ENCODE measurements at regions not wholly inside any gene's neighbourhood (a gene's known extent, or its start where the extent isn't known, plus 50 kb on each side); places are given as distances from the start of the nearest gene placed in this dataset.

DNA sequence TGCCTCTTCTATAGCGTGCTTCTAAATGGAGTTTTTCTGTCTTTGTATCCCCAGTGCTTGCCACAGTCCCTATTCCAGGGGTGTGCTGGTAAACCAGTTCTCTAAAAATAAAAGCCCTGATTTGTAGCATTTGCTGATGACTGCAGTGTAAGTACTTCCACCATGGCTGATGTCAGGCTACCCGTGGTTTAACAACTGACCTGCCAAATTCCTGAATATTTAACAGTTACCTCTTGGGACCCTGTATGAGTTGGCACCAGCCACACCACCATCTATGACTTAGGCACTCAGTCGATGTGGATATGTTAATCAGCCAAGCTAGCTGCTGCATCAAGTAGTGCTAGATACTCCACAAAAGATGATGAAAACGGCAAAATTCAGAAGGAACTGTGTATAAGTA lies 94.0 kb upstream of the MTNR1B start:
- no peak for DNase-seq
- Mint-ChIP-seq H3K4me1 (no peaks in the 10 kb centered on the region), H3K9me3 (no peaks in the 10 kb centered on the region), H3K27me3 (peaks cover 5% of the 10 kb centered on the region), H3K27ac (no peak overlapping the region), H3K4me3 (no peak overlapping the region)
- ATAC-seq: no peak

DNA sequence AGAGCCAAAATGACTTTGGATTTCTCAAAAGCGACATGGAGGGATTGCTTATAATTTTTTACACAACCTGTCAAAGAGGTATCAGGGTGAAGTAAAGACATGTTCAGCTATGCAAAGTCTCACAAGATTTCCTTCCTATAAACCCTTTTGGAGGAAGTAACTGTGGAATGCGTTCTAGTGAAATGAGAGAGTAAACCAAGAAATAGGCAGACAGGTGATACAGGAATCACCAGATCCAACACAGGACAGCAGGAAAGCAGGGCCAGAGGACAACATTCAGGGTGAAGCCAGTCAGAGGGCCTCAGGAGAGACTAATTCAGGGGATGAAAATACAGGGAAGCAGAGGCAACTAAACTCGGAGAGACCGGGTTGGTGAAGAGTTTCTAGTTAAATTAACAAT lies 90.4 kb upstream of the MTNR1B start:
- H3K4me3 Mint-ChIP-seq: no peak overlapping the region
- H3K27ac Mint-ChIP-seq: no peak overlapping the region
- peaks cover 0 to 6% of the 10 kb centered on the region in 2 donors for H3K9me3 Mint-ChIP-seq
- DNase-seq (no peak), ATAC-seq (no peak)
- H3K27me3 Mint-ChIP-seq: peaks cover 5% of the 10 kb centered on the region
- H3K4me1 Mint-ChIP-seq: no peaks in the 10 kb centered on the region

DNA sequence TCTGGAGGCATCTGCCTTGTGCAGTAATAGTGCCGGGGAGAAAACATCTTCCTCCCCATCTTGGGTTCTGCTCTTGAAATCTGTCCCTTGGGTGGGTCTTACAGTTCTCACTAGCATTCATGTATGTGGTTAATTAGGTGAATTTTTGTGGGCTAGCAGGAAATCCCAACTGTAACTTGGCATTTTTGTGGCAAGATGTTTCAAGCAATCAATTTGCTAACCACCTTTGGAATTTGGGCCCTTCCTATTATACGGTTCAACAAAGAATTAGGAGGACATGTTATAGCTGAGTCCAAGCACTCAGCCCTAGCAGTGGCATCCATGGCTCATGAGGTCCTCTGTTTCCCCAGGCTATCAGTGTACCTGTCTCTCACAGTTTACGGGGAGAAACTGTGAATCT lies 89.1 kb upstream of the MTNR1B start:
- H3K4me3 Mint-ChIP-seq: no peak overlapping the region
- no peak for ATAC-seq
- H3K4me1 Mint-ChIP-seq: no peaks in the 10 kb centered on the region
- no peak for DNase-seq
- peaks cover 5% of the 10 kb centered on the region for H3K27me3 Mint-ChIP-seq
- peaks cover 0 to 6% of the 10 kb centered on the region in 2 donors for H3K9me3 Mint-ChIP-seq
- H3K27ac Mint-ChIP-seq: no peak overlapping the region

DNA sequence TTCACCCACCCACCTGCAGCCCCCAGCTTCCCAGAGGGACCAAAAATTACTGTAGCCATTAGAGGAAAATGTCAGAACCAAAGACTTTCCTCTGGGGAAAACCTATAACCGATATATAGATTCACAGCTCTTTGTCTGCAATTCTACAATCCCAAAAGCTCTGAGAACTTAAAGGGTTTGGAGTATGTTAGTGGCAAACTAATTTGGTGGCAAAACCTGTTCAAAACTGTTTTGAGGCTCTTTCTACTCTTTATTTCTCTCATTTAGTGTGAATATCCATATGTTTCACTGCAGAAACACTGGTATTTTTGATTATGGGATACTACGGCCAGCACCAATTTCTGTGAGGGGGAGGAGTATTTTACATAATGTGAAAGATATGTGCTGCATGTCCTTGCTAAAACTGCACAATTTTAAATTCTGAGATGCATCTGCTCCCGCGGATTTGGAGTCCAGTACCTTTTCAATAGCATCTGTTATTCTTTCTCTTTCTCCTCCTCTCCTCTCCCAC lies 87.5 kb upstream of the MTNR1B start:
- Mint-ChIP-seq H3K9me3 (peaks cover 0 to 6% of the 10 kb centered on the region in 2 donors), H3K4me1 (no peaks in the 10 kb centered on the region), H3K27me3 (peaks cover 5% of the 10 kb centered on the region), H3K4me3 (no peak overlapping the region), H3K27ac (no peak overlapping the region)
- DNase-seq (no peak), ATAC-seq (no peak)

DNA sequence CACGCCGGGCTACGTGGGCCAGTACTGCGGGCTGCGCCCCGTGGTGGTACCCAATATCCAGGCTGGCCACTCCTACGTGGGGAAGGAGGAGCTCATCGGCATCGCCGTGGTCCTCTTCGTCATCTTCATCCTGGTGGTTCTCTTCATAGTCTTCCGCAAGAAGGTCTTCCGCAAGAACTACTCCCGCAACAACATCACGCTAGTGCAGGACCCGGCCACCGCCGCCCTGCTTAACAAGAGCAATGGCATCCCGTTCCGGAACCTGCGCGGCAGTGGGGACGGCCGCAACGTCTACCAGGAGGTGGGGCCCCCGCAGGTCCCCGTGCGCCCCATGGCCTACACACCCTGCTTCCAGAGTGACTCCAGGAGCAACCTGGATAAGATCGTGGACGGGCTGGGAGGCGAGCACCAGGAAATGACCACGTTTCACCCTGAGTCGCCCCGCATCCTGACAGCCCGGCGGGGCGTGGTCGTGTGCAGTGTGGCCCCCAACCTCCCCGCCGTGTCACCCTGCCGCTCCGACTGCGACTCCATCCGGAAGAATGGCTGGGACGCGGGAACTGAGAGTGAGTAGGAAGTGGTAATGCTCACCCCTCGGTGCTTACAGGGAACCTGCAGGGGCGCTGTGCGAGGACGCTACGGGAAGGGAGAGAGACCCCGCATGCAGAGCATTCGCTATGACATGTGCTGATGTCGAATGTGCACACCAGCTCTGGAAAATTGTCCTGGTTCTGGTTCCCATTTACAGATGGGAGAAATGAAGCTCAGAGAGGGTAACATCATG lies 86.4 kb upstream of the MTNR1B start:
- Mint-ChIP-seq H3K4me1 (no peaks in the 10 kb centered on the region), H3K9me3 (peaks cover 0 to 6% of the 10 kb centered on the region in 2 donors), H3K27ac (no peak overlapping the region), H3K4me3 (no peak overlapping the region), H3K27me3 (peaks cover 5% of the 10 kb centered on the region)
- ATAC-seq (peak; percentile 23), DNase-seq (no peak)

DNA sequence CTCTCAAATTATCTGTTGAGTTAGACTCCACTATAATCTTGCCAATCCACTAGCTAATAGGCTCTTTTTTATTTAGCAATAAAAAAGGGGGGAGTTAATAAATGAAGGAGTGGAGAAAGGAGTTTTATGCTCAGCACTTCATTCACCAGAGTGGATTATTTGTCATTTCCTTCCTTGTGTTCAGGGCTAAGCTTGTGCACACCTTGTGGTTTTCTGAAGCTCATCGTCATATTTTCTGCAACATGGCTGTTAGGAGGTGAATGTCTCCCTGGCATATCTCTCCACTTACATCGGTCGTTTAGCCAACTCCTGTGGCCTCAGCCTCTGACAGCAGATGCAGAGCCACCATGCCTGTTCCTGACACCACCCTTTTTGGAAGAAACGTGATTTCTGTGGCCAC lies 83.9 kb upstream of the MTNR1B start:
- Mint-ChIP-seq H3K9me3 (peaks cover 0 to 6% of the 10 kb centered on the region in 2 donors), H3K27me3 (no peaks in the 10 kb centered on the region), H3K4me1 (no peaks in the 10 kb centered on the region), H3K4me3 (no peak overlapping the region), H3K27ac (no peak overlapping the region)
- ATAC-seq (no peak), DNase-seq (no peak)

DNA sequence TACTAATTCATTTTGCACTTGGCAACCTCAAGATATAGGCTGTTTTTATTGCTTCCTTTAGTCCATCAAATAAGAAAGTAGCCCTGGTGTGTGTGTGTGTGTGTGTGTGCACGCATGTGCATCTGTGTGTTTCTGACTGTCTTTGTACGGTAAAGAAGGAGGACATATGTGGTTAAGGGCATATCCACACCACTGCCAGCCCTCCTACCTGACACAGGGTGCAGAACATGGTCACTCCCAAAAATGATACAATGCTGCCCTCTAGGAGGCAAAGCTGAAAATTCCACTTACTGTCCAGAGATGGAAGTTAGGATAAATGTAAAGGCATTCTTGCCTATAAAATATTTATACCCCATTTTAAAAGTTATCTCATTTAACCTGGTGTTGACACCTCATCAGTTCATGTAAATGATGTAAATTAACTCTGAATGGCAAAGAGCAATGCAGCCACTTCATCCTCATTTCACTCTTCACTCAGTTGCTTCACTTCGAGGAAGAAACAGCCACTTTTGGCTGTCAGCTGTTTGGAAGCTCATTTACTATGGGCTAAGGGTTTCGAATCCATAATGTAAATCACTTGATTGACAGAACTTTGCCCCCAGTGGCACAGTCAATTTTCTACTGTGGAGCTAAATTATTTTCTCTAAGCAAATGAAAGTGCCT lies 83.1 kb upstream of the MTNR1B start:
- Mint-ChIP-seq H3K4me3 (no peak overlapping the region), H3K27ac (no peak overlapping the region), H3K4me1 (no peaks in the 10 kb centered on the region), H3K27me3 (no peaks in the 10 kb centered on the region), H3K9me3 (peaks cover 0 to 6% of the 10 kb centered on the region in 2 donors)
- peak; percentile 7 to 20 for DNase-seq
- ATAC-seq: peak; percentile 67

DNA sequence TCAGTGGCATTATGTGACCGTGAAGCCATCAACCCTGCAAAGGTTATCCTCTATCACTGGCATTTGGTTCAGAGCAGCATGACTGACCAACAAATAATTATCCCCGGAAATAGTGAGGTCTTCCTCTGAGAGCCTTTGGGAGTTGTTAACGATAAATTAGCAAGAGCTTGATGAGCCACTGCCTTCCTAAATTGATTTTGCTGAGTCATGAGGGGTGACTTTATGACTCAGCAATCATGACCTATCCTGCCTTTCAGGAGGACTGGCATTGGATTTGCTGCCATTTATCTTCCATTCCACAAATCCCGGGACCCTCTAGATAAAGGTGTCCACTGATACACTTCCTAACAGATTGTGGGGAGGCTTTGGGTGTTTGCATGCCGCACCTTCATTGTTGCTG lies 80.8 kb upstream of the MTNR1B start:
- no peaks in the 10 kb centered on the region for H3K4me1 Mint-ChIP-seq
- H3K27ac Mint-ChIP-seq: no peak overlapping the region
- H3K4me3 Mint-ChIP-seq: no peak overlapping the region
- H3K9me3 Mint-ChIP-seq: peaks cover 0 to 3% of the 10 kb centered on the region in 2 donors
- DNase-seq (no peak), ATAC-seq (no peak)
- no peaks in the 10 kb centered on the region for H3K27me3 Mint-ChIP-seq

DNA sequence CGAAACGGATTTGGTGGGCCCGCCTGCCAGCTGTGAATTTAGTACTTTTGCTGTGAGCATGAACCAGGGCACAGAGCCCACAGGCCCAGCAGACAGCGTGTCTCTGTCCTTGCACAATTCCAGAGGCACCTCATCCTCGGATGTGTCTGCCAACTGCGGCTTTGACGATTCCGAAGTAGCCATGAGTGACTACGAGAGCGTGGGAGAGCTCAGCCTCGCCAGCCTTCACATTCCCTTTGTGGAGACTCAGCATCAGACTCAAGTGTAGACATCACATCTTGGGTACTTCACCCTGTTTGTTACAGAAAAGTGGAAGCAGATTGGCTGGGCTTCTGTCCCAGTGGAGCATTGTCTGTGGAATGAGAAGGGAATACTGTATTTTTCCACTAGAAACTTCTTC lies 78.6 kb upstream of the MTNR1B start:
- Mint-ChIP-seq H3K27me3 (no peaks in the 10 kb centered on the region), H3K4me1 (no peaks in the 10 kb centered on the region), H3K27ac (no peak overlapping the region), H3K9me3 (no peaks in the 10 kb centered on the region), H3K4me3 (no peak overlapping the region)
- no peak for ATAC-seq
- DNase-seq: no peak

DNA sequence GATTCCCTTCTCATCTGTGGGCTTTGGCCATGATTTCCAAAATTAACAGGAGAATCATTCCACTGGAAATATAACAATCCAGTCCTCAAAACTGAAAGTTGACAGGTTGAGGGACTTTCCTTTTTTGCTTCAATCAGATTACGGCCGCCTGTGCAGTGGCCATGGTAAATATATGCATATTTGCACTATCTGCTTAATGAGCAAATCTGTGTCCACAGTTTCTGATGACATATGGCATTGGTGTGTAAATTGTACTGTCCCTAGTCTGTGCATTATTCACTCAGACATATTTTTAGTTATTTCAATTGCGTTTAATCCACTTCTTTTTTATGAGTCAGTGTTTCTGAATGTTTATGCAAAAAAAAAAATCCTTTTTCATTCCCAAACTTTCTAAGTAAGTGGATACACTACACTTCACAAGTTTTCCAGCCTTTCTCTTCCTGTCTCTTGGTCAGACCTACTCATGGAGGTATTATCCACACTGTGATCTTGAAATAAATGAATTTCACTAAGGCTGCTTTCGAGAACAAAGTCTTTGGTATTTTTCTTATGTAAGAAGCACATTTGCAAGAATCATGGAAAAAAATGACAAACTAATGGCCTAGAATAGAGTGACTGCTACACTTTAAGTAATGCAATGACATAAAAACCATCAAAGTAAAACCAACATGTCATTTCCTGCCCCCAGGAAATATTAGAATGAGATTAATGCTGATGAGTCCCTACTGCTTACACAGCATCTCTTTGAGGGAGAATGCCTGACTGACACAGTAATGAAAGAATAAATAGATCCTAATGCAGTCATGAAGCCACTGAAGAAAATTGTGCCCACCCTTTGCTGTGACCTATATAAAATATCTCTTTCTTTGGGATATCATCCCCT lies 76.4 kb upstream of the MTNR1B start:
- ATAC-seq (no peak), DNase-seq (no peak)
- H3K4me3 Mint-ChIP-seq: no peak overlapping the region
- H3K27ac Mint-ChIP-seq: no peak overlapping the region
- H3K9me3 Mint-ChIP-seq: no peaks in the 10 kb centered on the region
- no peaks in the 10 kb centered on the region for H3K4me1 Mint-ChIP-seq
- peaks cover 6% of the 10 kb centered on the region for H3K27me3 Mint-ChIP-seq

DNA sequence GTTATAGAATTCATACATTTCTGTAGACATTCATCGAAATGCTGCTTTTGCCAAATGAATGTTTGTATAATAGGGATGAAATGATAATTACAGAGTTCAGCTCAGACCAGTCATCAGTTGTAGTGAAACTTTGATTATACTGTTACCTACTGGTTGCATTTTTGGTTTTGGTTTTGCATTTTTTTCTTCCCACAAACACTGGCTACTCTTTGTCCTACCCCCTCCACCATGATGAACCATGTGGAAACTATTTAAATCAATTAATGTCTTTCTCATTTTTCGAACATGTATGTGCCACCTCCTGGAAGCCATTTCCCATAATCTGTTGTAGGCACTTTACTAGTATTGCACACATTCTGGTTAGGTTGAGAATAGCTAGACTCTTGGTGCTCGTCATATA lies 75.3 kb upstream of the MTNR1B start:
- ATAC-seq (no peak), DNase-seq (no peak)
- no peak overlapping the region for H3K4me3 Mint-ChIP-seq

DNA sequence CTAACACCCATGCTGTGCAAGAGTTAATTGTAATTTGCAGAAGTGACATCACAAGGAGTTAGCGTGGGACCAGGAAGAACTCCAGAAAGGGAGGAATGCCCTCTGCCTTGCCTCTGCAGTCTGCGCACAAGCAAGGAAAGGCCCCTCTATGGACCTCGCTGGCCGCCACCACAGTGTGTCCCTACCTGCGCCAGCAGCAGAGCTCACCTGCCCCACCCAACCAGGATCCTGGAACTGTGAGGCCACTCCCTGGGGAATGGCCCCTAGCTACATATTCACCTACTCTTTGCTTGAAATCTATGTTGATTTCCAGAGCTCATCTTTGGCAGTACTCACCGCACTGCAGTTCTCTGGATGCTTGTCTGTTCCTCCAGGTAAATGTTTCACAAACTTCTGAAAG lies 72.0 kb upstream of the MTNR1B start:
- Mint-ChIP-seq H3K4me3 (no peak overlapping the region), H3K27me3 (peaks cover 16% of the 10 kb centered on the region), H3K27ac (no peak overlapping the region), H3K9me3 (no peaks in the 10 kb centered on the region), H3K4me1 (no peaks in the 10 kb centered on the region)
- DNase-seq (no peak), ATAC-seq (no peak)

More for the DNA sequence above, 75.3 kb upstream of the MTNR1B start:
- Mint-ChIP-seq H3K27me3 (peaks cover 16% of the 10 kb centered on the region), H3K27ac (no peak overlapping the region), H3K4me1 (no peaks in the 10 kb centered on the region), H3K9me3 (no peaks in the 10 kb centered on the region)

DNA sequence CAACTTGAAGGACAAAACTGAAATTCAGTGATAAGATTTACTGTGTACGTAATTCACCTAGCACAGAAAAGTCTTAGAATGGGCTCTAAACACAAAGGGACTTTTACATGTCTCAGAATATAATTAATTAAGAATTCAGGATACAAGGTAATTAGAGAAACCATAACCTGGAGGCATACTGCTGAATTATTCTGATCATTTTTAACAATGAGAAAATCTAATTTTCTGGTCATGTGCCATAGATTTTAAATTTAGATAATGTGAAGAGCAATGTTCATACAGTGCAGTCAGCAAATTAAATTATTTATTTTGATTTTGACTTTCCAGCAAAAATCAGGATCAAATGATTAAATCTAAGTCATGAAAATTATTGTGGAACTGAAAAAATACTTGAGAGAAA lies 67.0 kb upstream of the MTNR1B start:
- Mint-ChIP-seq H3K4me3 (no peak overlapping the region), H3K27me3 (peaks cover 16% of the 10 kb centered on the region), H3K4me1 (no peaks in the 10 kb centered on the region), H3K9me3 (no peaks in the 10 kb centered on the region), H3K27ac (no peak overlapping the region)
- ATAC-seq: no peak
- DNase-seq: no peak

DNA sequence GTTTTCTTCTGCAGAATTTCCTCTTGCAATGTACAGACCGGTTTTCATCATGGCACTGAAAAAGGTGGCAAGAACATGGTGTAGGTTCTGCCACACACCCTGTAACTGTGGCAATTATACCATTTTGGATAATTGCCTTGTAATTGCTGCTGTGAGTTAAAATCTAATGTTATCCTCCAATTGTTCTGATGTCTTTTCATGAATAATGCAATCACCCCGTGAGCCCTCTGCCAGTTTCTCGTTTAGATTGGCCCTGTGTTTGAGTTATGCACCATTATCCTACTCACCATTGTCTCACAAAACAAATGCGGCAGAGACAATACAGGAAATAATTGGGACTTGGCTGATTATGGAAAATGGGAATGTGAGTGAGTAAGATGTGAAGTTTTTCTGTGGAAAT lies 61.8 kb upstream of the MTNR1B start:
- H3K9me3 Mint-ChIP-seq: no peaks in the 10 kb centered on the region
- DNase-seq (no peak), ATAC-seq (no peak)
- H3K27me3 Mint-ChIP-seq: no peaks in the 10 kb centered on the region
- no peak overlapping the region for H3K27ac Mint-ChIP-seq
- no peak overlapping the region for H3K4me3 Mint-ChIP-seq
- no peaks in the 10 kb centered on the region for H3K4me1 Mint-ChIP-seq

DNA sequence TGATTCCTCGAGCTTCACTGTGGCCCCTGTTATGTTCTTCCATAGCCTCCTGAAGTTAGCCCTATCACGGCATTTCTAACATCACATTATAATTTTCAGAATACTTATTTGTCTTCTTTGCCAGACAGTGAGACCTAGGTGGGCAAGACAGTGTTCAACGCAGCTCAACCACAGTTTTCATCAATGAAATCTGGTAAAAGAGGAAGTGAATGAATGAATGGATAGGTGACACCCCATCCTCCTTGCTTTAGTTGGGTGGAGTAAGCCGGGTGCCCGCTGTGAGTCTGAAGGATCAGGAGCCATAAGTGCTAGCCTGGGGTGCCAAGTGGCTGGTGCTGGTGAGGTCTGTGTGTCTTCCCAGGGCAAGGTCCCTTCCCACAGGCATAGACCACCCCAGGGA lies 60.2 kb upstream of the MTNR1B start:
- no peak overlapping the region for H3K4me3 Mint-ChIP-seq
- H3K27me3 Mint-ChIP-seq: no peaks in the 10 kb centered on the region
- no peaks in the 10 kb centered on the region for H3K9me3 Mint-ChIP-seq
- no peaks in the 10 kb centered on the region for H3K4me1 Mint-ChIP-seq
- ATAC-seq (peak; percentile 33), DNase-seq (no peak)
- H3K27ac Mint-ChIP-seq: no peak overlapping the region

DNA sequence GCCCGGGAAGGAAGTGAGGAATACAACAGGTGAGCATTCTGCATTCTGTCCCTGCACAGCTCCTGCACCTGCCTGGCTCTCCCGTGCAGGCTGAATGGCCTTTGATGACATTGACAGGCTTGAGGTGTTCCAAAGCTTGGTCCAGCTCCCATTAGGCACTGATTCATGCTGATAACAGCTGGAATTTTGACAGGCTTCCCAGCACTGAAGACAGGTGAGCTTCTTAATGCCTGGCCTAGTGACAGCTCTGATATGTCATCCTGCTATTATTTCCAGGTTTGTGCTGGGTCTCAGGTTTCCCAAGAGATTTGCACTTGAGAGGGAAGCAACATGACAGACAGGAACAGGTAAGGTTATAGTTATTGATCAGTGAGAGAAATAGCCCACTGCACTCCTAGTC lies 58.0 kb upstream of the MTNR1B start:
- DNase-seq (no peak), ATAC-seq (no peak)
- no peak overlapping the region for H3K27ac Mint-ChIP-seq
- H3K9me3 Mint-ChIP-seq: no peaks in the 10 kb centered on the region
- no peak overlapping the region for H3K4me3 Mint-ChIP-seq
- H3K27me3 Mint-ChIP-seq: no peaks in the 10 kb centered on the region
- H3K4me1 Mint-ChIP-seq: no peaks in the 10 kb centered on the region
